ENCODE measurements at regions not wholly inside any gene's neighbourhood (a gene's known extent, or its start where the extent isn't known, plus 50 kb on each side); places are given as distances from the start of the nearest gene placed in this dataset.
A peak's percentile ranks its signal among the peaks of the same experiment; 100 is the strongest.
"Not testable (repeated sequence)": the region's sequence is repeated elsewhere in the genome, so short reads cannot be mapped to it uniquely, and the experiment has no call there.

DNA sequence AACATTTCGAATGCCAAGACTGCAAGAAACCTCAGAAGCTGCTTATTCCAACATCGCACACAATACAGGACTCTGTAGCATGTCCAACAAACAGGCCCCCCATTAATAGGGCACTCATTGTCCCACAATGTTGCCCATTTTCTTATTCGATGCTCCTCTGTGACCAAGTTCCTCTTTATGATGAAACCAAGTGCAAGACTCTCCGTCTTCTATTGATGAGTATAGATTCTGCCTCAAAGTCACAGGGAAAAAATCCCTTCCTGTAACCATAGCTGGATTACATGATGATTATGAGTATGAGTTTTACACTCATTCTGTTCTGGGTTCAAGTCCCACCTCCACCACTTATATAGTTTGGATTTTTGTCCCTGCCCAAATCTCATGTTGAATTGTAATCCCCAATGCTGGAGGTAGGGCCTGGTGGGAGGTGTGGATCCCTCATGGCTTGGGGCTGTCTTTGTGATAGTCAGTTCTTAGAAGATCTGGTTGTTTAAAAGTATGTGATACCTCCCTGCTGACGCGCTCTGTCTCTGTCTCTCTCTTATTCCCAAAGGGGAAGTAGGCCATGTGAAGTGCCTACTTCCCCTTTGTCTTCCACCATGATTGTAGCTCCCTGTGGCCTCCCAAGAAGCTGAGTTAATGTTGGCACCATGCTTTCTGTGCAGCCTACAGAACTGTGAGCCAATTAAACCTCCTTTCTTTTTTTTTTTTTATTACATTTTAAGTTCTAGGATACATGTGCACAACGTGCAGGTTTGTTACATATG, 148.7 kb downstream of the OSR1 start:
- DNase-seq (ENCODE audit: low read depth), result no peak
- no peak overlapping the region for H3K4me3 ChIP-seq (ENCODE audit: low read depth, low read length)

DNA sequence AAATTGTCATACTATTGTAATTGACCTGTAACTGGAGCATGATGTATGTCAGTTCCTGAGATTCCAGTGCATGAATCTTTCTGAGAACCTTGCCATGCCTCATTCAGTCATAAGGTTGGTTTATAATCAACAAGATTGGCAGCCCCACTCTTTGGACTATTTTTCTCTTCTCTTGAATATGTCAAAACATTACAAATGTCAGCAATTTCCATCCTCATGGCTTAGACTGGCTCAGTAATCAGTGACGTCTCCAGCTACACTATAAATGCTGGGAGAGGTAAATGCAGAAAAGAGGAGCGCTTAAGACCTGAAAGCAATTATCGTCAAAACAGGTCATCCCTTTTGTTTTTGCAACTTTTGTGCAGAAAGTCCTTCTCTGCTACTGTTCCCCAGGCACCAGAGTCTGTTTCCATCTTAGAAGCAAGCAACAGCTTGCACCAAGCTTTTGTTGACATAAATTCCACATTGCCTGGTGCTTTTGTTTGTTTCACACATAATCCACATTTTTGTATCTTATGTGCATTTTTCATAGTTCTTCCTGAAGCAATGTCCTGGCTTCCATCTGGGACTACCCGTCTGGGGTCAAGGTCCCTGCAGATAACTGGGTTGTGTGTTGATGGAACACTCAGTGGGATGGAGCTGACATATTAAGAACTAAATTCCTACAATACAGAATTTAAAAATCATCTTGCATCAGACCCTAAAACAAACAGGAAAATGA, 149.8 kb downstream of the OSR1 start:
- H3K4me3 ChIP-seq (ENCODE audit: low read depth, low read length), result no peak overlapping the region
- no peak for DNase-seq (ENCODE audit: low read depth)

DNA sequence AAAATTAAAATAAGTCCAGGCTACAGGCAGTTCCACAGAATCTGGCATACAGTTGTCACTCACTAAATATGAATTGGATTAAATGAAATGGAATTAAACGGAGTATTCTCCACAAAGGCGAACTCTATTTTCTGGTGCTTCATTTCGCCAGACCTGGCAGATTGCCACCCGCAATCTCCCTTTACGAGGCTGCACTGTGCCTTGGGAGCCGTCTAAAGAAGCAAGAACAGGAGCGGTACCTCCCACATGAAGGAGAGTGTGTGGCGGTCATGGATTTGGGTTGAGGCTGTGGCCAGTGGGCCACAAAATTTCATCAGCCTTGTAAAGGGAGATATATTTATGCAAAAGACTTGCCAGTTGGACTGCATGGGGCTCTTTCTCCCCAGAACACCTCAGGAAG, 151.0 kb downstream of the OSR1 start:
- H3K4me3 ChIP-seq (ENCODE audit: low read depth, low read length), result no peak overlapping the region
- no peak for DNase-seq (ENCODE audit: low read depth)

DNA sequence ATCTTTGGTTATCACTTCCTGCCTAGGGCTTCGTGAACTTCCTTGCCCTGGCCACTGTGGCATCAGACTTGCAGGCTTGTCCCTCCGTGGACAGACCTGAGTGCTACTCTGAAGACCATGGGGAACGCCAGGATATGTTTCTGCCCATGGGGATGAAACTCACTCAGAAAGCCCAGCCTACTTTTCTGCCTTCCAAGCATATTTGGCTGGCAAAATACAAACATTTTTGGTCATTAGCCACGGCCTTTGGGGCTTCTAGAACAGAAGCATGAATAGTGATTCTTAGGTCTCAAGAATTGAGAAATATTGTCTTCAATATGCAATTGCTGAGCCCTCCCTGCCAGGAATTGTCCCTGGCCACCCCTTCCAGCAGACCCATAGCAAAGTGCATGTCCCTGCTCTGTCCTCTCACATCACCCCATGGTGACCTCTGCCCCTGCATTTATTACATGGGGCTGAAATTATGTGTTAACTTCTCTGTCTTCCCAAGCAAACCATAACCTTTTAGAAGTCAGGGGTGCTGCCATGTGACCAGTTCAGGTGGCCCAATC, 152.4 kb downstream of the OSR1 start:
- DNase-seq (ENCODE audit: low read depth), result no peak
- no peak overlapping the region for H3K4me3 ChIP-seq (ENCODE audit: low read depth, low read length)

DNA sequence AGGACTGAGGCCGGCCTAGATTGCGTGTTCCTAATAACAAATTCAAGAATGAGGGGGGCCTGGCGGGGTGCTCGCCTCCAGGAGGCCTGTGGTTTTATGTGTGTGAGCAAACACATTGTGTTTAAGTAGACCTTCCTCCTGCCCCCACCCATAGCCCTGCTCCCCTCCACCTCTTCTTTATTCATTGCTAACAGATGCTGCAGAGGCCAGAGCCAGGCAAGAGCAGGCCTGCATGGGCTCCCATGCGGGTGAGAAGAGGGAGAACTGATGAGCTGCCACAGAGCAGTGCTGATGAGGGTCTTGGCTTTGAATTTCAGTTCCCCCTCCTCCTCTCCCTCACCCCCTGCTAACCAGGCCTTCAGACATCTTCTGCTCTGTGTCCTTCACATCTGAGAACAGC, 154.6 kb downstream of the OSR1 start:
- DNase-seq (ENCODE audit: low read depth), result no peak
- no peak overlapping the region for H3K4me3 ChIP-seq (ENCODE audit: low read depth, low read length)

DNA sequence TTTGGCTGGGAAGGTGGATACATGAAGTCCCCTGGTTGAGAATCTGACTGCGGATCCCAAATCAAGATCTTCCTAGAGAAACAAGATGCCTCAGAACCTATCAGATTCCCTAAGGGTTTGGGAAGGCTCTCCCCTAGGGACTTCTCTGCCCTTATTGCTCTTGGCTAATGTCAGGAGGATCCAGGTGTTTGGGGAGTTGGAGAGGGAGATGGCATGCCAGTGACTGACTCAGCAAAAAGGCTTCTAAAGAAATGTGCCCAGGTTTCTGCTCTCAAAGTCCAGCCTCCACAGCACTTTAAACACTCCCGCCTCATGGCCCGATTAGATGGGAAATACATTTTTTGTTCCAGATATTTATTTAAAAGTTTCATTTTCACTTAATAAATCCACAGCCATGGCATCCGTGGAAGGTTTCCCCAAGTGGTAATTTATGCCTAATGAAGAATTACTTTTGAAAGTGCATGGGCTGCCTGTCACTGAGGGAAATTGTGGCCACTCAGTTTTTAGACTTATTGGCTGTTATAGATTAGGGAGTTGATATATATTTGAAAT, 156.4 kb downstream of the OSR1 start:
- no peak overlapping the region for H3K4me3 ChIP-seq (ENCODE audit: low read depth, low read length)
- DNase-seq (ENCODE audit: low read depth), result no peak

DNA sequence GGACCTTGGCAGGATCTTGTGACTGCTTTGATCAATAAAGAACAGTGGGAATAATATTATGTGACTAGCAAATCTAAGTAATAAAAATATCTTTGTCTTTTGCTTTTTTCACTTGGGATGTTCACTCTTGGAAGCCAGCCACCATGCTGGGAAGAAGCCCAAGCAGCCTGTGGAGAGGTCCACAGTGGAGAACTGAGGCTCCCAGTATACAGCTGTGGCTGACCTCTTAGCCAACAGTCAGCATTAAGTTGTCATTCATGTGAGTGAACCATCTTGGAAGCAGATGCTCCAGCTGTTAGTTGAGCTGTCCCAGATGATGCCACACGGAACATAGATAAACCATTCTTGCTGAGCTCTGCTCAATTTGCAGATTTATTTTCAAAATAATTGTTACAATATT, 160.0 kb downstream of the OSR1 start:
- DNase-seq (ENCODE audit: low read depth), result peak; percentile 31
- H3K4me3 ChIP-seq (ENCODE audit: low read depth, low read length), result no peak overlapping the region

DNA sequence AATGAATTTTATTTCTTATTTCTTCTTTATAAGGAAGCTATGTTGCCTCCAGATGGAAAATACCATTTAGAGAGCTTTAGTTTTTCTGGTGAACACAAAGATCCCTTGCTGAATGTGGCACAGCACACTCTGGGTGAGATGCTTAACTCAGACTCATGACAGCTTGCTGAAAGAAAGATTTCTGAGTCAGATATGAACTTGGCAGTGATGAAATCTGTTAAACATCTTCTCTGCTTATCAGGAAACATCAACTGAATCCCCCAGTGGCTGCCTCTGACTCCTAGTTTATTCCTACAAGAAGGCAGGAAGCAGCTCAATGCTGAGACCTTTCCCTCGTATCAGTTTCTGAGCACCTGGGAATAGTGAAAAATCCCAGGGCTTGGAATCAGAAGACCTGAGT, 162.8 kb downstream of the OSR1 start:
- no peak overlapping the region for H3K4me3 ChIP-seq (ENCODE audit: low read depth, low read length)
- peak; percentile 52 for DNase-seq (ENCODE audit: low read depth)

DNA sequence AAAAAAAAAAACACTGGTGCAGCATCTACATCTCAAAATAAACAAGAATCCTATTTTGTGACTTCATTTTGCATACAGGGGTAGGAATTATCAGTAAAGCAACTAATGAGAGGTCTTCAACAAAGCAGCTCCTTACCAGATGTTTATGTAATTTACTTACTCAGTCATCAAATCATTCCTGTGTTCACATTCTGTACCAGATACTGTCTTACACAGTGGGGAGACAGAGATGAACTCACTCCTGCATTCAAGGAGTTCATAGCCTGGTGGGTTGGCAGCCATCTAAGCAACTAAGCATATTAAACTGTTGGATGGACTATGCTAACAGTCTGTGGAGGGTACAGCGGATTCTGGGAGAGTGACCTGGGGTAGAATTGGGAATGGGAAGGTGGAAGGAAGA, 169.0 kb downstream of the OSR1 start:
- DNase-seq (ENCODE audit: low read depth), result no peak
- no peak overlapping the region for H3K4me3 ChIP-seq (ENCODE audit: low read depth, low read length)

DNA sequence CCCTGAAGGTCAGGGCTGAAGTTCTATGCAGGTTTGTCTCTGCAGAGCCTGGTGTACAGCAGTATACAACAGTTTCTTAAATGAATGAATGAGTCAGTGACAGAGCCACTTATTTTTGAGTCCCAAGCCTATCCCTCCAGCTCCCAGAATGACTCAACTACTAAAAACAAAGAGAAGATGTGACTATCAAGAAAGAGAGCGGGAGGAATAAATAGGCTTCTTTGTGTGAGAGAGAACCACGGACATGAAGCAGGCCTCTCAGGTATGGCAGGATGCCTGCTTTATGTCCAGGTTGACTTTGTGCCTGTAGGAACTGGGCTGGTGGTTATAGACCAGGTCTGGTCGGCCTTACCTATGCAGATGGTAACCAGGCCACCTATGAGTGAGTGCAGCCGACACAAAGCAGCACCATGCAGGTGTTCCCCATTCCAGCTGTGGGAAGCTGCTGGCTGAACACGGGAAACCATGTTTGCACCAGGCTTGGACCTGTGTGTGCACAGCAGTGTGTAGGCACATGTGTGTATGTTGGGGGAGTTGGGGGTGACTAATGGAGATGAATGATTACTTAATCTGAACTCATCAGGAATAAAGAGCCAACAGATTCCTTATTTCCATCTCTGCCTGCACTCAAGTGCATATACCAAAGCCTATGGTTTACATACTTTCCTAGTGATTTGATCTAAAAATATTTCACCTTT, 171.0 kb downstream of the OSR1 start:
- H3K4me3 ChIP-seq (ENCODE audit: low read depth, low read length), result no peak overlapping the region
- DNase-seq (ENCODE audit: low read depth), result peak; percentile 30

DNA sequence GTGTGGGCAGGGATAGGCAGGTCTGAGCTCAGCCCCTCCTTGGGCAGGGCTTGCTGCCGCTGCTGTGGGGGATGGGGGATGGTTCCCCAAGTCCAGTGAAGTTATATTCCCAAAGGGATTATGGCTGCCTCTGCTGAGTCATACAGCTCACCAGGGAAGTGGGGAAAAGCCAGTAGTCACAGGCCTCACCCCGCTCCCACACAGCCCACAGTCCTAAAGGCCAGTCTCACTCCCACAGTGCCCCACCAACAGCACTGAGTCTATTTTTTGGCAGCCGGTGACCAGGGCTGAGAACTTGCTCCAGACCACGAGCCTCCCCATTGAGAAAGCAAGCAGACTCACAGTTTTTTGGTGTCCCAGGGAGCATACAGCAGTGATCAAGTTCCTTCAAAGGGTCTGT, 173.3 kb downstream of the OSR1 start:
- no peak for DNase-seq (ENCODE audit: low read depth)
- H3K4me3 ChIP-seq (ENCODE audit: low read depth, low read length), result no peak overlapping the region

DNA sequence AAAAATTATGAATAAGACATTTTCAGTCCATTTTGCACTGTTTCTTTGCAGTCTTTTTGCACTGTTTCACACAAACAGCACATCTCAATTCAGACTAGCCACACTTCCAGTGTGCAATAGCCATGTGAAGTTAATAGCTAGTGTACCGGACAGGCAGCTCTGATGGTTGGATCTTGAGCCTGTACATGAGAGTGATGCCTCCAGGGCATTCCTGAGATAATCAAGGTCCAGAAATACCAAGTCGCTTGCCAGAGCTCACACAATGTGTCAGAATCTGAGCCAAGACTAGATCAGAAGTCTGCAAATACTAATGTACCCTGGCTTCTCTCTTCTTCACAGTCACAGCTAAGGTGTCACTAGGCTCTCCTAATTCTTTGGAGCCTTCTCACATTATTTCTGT, 180.2 kb downstream of the OSR1 start:
- H3K4me3 ChIP-seq (ENCODE audit: low read depth, low read length), result no peak overlapping the region
- DNase-seq (ENCODE audit: low read depth), result no peak

DNA sequence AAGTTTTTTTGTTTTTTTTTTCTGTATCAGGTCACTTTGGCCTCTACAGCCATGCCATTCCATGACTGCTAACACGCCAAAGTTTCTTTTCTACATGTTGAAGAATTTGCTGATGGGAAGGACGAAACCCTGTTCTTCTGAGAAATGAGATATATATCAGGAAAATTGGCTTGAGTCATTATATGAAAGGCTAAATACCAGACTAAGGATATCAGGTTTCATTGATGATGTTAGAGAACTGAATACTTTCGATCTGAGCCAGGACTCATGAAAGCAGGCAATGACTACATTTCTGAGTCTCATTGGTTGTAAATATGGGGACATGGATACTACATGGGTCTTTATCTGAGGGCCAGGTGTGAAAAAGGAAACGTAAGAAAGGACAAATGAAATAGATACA, 181.4 kb downstream of the OSR1 start:
- H3K4me3 ChIP-seq (ENCODE audit: low read depth, low read length), result no peak overlapping the region

DNA sequence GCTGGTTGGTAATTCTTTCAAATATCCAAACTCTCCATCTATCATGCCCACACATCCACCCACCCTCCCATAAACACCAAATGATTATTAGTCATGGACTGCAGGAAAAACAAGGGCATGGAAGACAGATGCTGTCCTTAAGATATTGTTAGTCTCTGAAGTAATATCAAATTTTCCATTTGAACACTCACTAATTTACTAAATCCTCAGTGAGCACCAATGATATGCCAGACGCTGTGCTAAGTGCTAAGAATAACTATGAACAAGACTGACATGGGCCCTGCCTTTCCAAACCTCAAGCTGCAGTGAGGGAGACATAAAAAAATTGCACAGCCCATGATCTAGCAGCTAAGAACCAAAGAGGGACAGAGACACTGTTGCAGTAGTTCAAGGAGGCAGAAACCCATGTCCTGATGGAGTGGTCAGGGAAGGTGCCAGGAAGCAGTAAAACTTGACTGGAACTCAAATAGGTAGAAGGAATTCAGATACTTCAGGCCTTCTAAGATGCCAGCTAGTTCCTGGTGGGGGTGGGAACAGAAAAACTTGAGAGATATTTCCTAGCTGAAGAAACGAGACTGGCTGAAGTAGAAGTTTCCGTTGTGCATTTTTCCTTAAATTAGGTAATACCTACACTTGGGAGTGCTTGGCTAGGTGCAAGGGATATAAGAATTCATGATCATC, 182.1 kb downstream of the OSR1 start:
- DNase-seq (ENCODE audit: low read depth), result no peak

More for the DNA sequence above, 181.4 kb downstream of the OSR1 start:
- DNase-seq (ENCODE audit: low read depth), result no peak

DNA sequence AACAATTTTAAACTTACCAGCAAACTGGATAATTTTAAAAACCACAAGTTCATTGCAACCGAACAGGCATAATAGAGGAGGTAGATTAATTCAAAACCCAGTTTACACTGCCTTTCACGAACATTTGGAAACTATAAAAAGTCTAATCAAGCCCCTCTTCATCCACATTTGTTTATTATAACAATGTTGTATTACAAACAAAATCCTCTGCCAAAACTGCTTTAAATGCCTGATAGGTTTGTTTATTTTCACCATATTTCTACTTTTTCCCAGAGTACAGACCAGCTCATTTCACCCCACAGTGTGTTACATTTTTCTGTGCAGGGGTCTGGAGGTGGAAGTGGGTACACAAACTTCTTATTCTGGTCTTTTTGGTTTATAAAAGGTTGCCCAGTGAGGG, 184.2 kb downstream of the OSR1 start:
- H3K4me3 ChIP-seq (ENCODE audit: low read depth, low read length), result no peak overlapping the region
- no peak for DNase-seq (ENCODE audit: low read depth)

More for the DNA sequence above, 182.1 kb downstream of the OSR1 start:
- no peak overlapping the region for H3K4me3 ChIP-seq (ENCODE audit: low read depth, low read length)

DNA sequence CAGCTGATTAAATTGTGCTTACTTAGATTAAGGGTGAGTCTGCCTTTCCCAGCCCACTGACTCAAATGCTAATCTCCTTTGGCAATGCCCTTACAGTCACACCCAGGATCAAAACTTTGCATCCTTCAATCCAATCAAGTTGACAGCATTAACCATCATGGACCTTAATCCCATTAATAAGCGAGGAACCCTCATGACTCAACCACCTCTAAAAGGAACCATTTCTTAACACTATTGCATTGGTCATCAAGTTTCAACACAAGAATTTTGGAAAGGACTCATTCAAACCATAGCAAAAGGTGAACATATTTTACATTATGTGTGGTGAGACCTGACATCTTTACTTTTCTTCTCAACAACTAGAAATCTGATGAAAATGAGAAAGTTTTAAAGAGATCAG, 187.0 kb downstream of the OSR1 start:
- no peak overlapping the region for H3K4me3 ChIP-seq (ENCODE audit: low read depth, low read length)
- no peak for DNase-seq (ENCODE audit: low read depth)

DNA sequence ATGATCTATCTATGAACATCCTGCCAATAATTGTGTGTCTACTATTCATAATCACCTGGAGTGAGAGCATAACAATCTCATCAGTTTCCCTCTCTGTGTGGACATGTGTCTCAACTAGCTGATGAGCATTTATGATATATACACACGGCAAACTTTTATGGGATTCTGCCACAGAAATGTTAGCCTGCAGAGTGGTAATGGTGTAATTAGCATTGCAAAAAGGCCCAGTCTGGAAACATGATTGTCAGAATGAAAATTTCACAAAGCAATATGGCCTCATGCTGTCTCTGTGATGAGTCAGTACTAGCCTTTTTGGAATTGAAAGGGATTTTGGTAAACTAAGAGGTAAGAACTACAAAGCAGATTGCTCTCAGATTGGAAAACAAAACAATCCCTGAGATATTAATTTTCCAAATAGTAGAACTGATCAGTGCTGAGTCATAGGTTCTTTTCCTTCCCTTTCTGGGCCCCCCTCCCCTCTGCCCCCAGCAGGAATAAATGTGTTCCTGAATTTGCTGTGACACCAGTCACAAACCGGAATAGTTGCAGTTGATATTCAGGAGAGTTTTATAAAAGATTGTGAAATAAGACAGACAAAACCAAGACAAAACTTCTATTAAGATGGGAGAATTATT, 189.2 kb downstream of the OSR1 start:
- no peak for DNase-seq (ENCODE audit: low read depth)
- no peak overlapping the region for H3K4me3 ChIP-seq (ENCODE audit: low read depth, low read length)

DNA sequence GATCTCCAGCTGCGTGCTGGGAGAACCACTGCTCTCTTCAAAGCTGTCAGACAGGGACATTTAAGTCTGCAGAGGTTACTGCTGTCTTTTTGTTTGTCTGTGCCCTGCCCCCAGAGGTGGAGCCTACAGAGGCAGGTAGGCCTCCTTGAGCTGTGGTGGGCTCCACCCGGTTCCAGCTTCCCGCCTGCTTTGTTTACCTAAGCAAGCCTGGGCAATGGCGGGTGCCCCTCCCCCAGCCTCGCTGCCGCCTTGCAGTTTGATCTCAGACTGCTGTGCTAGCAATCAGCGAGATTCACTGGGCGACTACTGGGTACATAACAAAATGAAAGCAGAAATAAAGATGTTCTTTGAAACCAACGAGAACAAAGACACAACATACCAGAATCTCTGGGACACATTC, 194.3 kb downstream of the OSR1 start:
- DNase-seq (ENCODE audit: low read depth); H3K4me3 ChIP-seq (ENCODE audit: low read depth, low read length): not testable (repeated sequence)

DNA sequence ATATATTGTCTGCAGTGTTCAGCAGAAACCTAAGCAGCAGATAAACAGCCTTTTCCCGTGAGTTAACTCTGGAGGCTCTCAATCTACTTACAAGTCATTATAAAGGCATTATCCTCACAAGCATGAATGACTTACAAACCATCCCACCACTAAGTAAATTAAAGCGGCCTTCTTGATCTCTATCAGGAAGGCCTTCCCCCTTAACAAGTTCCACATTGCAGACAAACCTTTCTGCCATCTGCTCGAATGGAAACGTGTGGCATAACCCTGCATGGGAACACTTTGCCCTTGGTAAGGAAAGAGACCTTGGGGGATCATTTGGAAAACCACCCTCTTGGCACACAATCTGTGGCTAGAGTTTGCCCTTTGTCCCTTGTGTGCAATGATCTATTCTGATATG, 199.5 kb downstream of the OSR1 start:
- peak; percentile 20 for DNase-seq (ENCODE audit: low read depth)
- H3K4me3 ChIP-seq (ENCODE audit: low read depth, low read length), result no peak overlapping the region

Measured in skeletal muscle cell (primary cell).